ENCODE measurements at regions not wholly inside any gene's neighbourhood (a gene's known extent, or its start where the extent isn't known, plus 50 kb on each side); places are given as distances from the start of the nearest gene placed in this dataset.

- DNase-seq = no peak
- Histone ChIP-seq H3K4me1 (replicated peaks in 1 of 2) (peaks cover 5 to 9% of the 10 kb centered on the region in 2 donors), H3K9me3 (replicated peaks in 1 of 3) (no peaks in the 10 kb centered on the region), H3K4me3 (no peak overlapping the region), H3K36me3 (replicated peaks in 1 of 2) (no peaks in the 10 kb centered on the region), H3K27ac (no peak overlapping the region), H3K27me3 (no peaks in the 10 kb centered on the region)
- intact Hi-C loops (cut with DNase I) = no loop called here
- WGBS, 4 donors = 89 to 95% (median 93%) methylated on average over 2 of the region's 2 CpGs
- no peak for TF ChIP-seq CTCF (IDR thresholded peaks at IDR 0.05)
- no peak for TF ChIP-seq POLR2A (IDR thresholded peaks at IDR 0.05)
Observed at GRCh38 chr4:113827285-113827684, 65.7 kb upstream of the CAMK2D start.

- TF ChIP-seq POLR2A (IDR thresholded peaks at IDR 0.05) (no peak), CTCF (IDR thresholded peaks at IDR 0.05) (no peak)
- Histone ChIP-seq H3K4me1 (replicated peaks in 1 of 2) (peaks cover 5 to 9% of the 10 kb centered on the region in 2 donors), H3K27ac (no peak overlapping the region), H3K4me3 (no peak overlapping the region), H3K36me3 (replicated peaks in 1 of 2) (no peaks in the 10 kb centered on the region), H3K27me3 (no peaks in the 10 kb centered on the region), H3K9me3 (replicated peaks in 1 of 3) (no peaks in the 10 kb centered on the region)
- intact Hi-C loops (cut with DNase I) = no loop called here
- WGBS, 4 donors = 26 to 48% (median 39%) methylated on average over 2 of the region's 2 CpGs
- DNase-seq = no peak
Observed at GRCh38 chr4:113826421-113826820, 64.9 kb upstream of the CAMK2D start.

- no peak overlapping the region for H3K27ac ChIP-seq
- H3K36me3 ChIP-seq (replicated peaks in 1 of 2) = no peaks in the 10 kb centered on the region
- no peaks in the 10 kb centered on the region for H3K9me3 ChIP-seq (replicated peaks in 1 of 3)
- WGBS, 4 donors = 50 to 68% (median 58%) methylated on average over 1 of the region's 1 CpG
- peaks cover 5 to 9% of the 10 kb centered on the region in 2 donors for H3K4me1 ChIP-seq (replicated peaks in 1 of 2)
- DNase-seq = no peak
- TF ChIP-seq POLR2A (IDR thresholded peaks at IDR 0.05) = no peak
- no peak for TF ChIP-seq CTCF (IDR thresholded peaks at IDR 0.05)
- no peaks in the 10 kb centered on the region for H3K27me3 ChIP-seq
- intact Hi-C loops (cut with DNase I) = no loop called here
- no peak overlapping the region for H3K4me3 ChIP-seq
Observed at GRCh38 chr4:113825272-113825671, 63.7 kb upstream of the CAMK2D start.

- WGBS, 4 donors = 61 to 78% (median 68%) methylated on average over 2 of the region's 2 CpGs
- Histone ChIP-seq H3K27me3 (no peaks in the 10 kb centered on the region), H3K4me3 (no peak overlapping the region), H3K9me3 (replicated peaks in 1 of 3) (no peaks in the 10 kb centered on the region), H3K27ac (no peak overlapping the region), H3K36me3 (replicated peaks in 1 of 2) (no peaks in the 10 kb centered on the region), H3K4me1 (replicated peaks in 1 of 2) (peaks cover 5 to 9% of the 10 kb centered on the region in 2 donors)
- TF ChIP-seq POLR2A (IDR thresholded peaks at IDR 0.05) = no peak
- TF ChIP-seq CTCF (IDR thresholded peaks at IDR 0.05) = no peak
- DNase-seq = no peak
- intact Hi-C loops (cut with DNase I) = no loop called here
Observed at GRCh38 chr4:113824396-113824795, 62.9 kb upstream of the CAMK2D start.
